ENCODE measurements at regions not wholly inside any gene's neighbourhood (a gene's known extent, or its start where the extent isn't known, plus 50 kb on each side); places are given as distances from the start of the nearest gene placed in this dataset.
"Not testable (repeated sequence)": the region's sequence is repeated elsewhere in the genome, so short reads cannot be mapped to it uniquely, and the experiment has no call there.

- Histone ChIP-seq H3K27ac (no peak overlapping the region), H3K9me3 (no peaks in the 10 kb centered on the region), H3K27me3 (no peaks in the 10 kb centered on the region), H3K4me3 (no peak overlapping the region), H3K4me1 (no peaks in the 10 kb centered on the region), H3K36me3 (no peaks in the 10 kb centered on the region)
- no peak for DNase-seq (ENCODE audit: low spot score)
- no peak for TF ChIP-seq CTCF (IDR thresholded peaks at IDR 0.05)
These were observed 895.9 kb upstream of the ADGRL4 start for GRCh38 chr1:79902418-79902817.

GRCh38 chr1:79899914-79900313, 893.4 kb upstream of the ADGRL4 start:
- H3K9me3 ChIP-seq, result no peaks in the 10 kb centered on the region
- no peaks in the 10 kb centered on the region for H3K36me3 ChIP-seq
- H3K4me1 ChIP-seq, result no peaks in the 10 kb centered on the region
- H3K27ac ChIP-seq, result no peak overlapping the region
- no peak for DNase-seq (ENCODE audit: low spot score)
- no peaks in the 10 kb centered on the region for H3K27me3 ChIP-seq
- no peak overlapping the region for H3K4me3 ChIP-seq
- no peak for TF ChIP-seq CTCF (IDR thresholded peaks at IDR 0.05)

- H3K27me3 ChIP-seq, result no peaks in the 10 kb centered on the region
- H3K36me3 ChIP-seq, result no peaks in the 10 kb centered on the region
- no peak overlapping the region for H3K4me3 ChIP-seq
- no peaks in the 10 kb centered on the region for H3K9me3 ChIP-seq
- TF ChIP-seq CTCF (IDR thresholded peaks at IDR 0.05), result no peak
- no peak for DNase-seq (ENCODE audit: low spot score)
- no peak overlapping the region for H3K27ac ChIP-seq
- H3K4me1 ChIP-seq, result no peaks in the 10 kb centered on the region
These were observed 889.6 kb upstream of the ADGRL4 start for GRCh38 chr1:79896140-79896539.

GRCh38 chr1:79895573-79895972, 889.0 kb upstream of the ADGRL4 start:
- H3K27ac ChIP-seq, result no peak overlapping the region
- no peak for TF ChIP-seq CTCF (IDR thresholded peaks at IDR 0.05)
- DNase-seq (ENCODE audit: low spot score), result no peak
- H3K27me3 ChIP-seq, result no peaks in the 10 kb centered on the region
- no peaks in the 10 kb centered on the region for H3K9me3 ChIP-seq
- no peaks in the 10 kb centered on the region for H3K4me1 ChIP-seq
- no peaks in the 10 kb centered on the region for H3K36me3 ChIP-seq
- no peak overlapping the region for H3K4me3 ChIP-seq

GRCh38 chr1:79894129-79894528, 887.6 kb upstream of the ADGRL4 start:
- not testable (repeated sequence) for H3K27me3 ChIP-seq; DNase-seq (ENCODE audit: low spot score); H3K4me1 ChIP-seq; H3K9me3 ChIP-seq; H3K27ac ChIP-seq; H3K36me3 ChIP-seq; H3K4me3 ChIP-seq

GRCh38 chr1:79887059-79887458, 880.5 kb upstream of the ADGRL4 start:
- Histone ChIP-seq H3K4me3 (no peak overlapping the region), H3K4me1 (no peaks in the 10 kb centered on the region), H3K9me3 (no peaks in the 10 kb centered on the region), H3K27me3 (no peaks in the 10 kb centered on the region), H3K36me3 (no peaks in the 10 kb centered on the region), H3K27ac (no peak overlapping the region)
- no peak for TF ChIP-seq CTCF (IDR thresholded peaks at IDR 0.05)
- no peak for DNase-seq (ENCODE audit: low spot score)

All from right atrium auricular region (tissue), 2 donors.